GM23248 (cell line): ENCODE measurements at regions not wholly inside any gene's neighbourhood (a gene's known extent, or its start where the extent isn't known, plus 50 kb on each side); places are given as distances from the start of the nearest gene placed in this dataset.

ENCODE experiments used
- DNase-seq: peaks from one replicate; pipeline ENCODE4 v3.0.0-alpha.2; 2015
- H2AFZ ChIP-seq: fragments of 200-600 bp; sonication (generic); 2 replicates; pipeline ENCODE4 v1.6.1; 2016; ENCODE audit warnings: antibody characterized with exemption
- H3F3A ChIP-seq: fragments of 200-600 bp; sonication (generic); 2 replicates; pipeline ENCODE4 v1.6.1; 2016; ENCODE audit warnings: mild to moderate bottlenecking, antibody characterized with exemption, mixed run types; ENCODE audit not compliant: insufficient read depth
- H3K27ac ChIP-seq: fragments of 200-600 bp; sonication (generic); 2 replicates; pipeline ENCODE4 v1.5.1; 2016; ENCODE audit warnings: mild to moderate bottlenecking
- H3K27me3 ChIP-seq: fragments of 200-600 bp; sonication (generic); replicated peaks from 2 replicates; pipeline ENCODE4 v1.6.1; 2016; ENCODE audit warnings: mild to moderate bottlenecking; ENCODE audit not compliant: insufficient read depth
- H3K36me3 ChIP-seq: fragments of 200-600 bp; sonication (generic); 2 replicates; pipeline ENCODE4 v1.6.1; 2016; ENCODE audit warnings: low read depth, mild to moderate bottlenecking
- H3K4me1 ChIP-seq: fragments of 200-600 bp; sonication (generic); 2 replicates; pipeline ENCODE4 v1.6.1; 2016; ENCODE audit warnings: mild to moderate bottlenecking; ENCODE audit not compliant: insufficient read depth
- H3K4me2 ChIP-seq: fragments of 200-600 bp; sonication (generic); one replicate; pipeline ENCODE4 v1.6.1; 2016; ENCODE audit warnings: mild to moderate bottlenecking; ENCODE audit not compliant: unreplicated experiment
- H3K4me3 ChIP-seq: fragments of 200-600 bp; sonication (generic); 2 replicates; pipeline ENCODE4 v1.5.1; 2016; ENCODE audit warnings: mild to moderate bottlenecking
- H3K79me2 ChIP-seq: fragments of 200-600 bp; sonication (generic); 2 replicates; pipeline ENCODE4 v1.6.1; 2016; ENCODE audit warnings: mild to moderate bottlenecking; ENCODE audit not compliant: insufficient read depth
- H3K9ac ChIP-seq: fragments of 200-600 bp; sonication (generic); 2 replicates; pipeline ENCODE4 v1.6.1; 2016; ENCODE audit warnings: mild to moderate bottlenecking
- H3K9me2 ChIP-seq: fragments of 200-600 bp; sonication (generic); 2 replicates; pipeline ENCODE4 v1.6.1; 2016; ENCODE audit warnings: mixed run types, mild to moderate bottlenecking, moderate library complexity; ENCODE audit not compliant: insufficient read depth
- H3K9me3 ChIP-seq: fragments of 200-600 bp; sonication (generic); one replicate; pipeline ENCODE4 v1.6.1; 2017; ENCODE audit warnings: low read depth
- H4K20me1 ChIP-seq: fragments of 200-600 bp; sonication (generic); 2 replicates; pipeline ENCODE4 v1.6.0; 2016; ENCODE audit not compliant: insufficient read depth
- EZH2 ChIP-seq: fragments of 200-600 bp; sonication (generic); IDR thresholded peaks from 2 replicates; pipeline ENCODE4 v1.6.1; 2018; ENCODE audit warnings: antibody characterized with exemption, mild to moderate bottlenecking; ENCODE audit not compliant: insufficient read depth, poor library complexity, severe bottlenecking
- EZH2phosphoT487 ChIP-seq: fragments of 200-600 bp; sonication (generic); IDR thresholded peaks from 2 replicates; pipeline ENCODE4 v1.6.1; 2018; ENCODE audit warnings: antibody characterized with exemption, moderate library complexity, mild to moderate bottlenecking, low read depth; ENCODE audit not compliant: insufficient read depth
- WGBS, 2 experiments: methylation state at CpG; one replicate each; pipeline ENCODE4 v1.1.6; 2015 to 2017; ENCODE audit warnings: low lambda C conversion rate in 2 of 2, low coverage in 1 of 2; ENCODE audit errors: missing lambda C conversion rate in 2 of 2; 5-methylcytosine and 5-hydroxymethylcytosine counted together
- in situ Hi-C: fragments of 300-500 bp; cut with MboI; formaldehyde crosslinking; loops from 2 replicates; pipeline ENCODE4 v1.15.0; 2020

DNA sequence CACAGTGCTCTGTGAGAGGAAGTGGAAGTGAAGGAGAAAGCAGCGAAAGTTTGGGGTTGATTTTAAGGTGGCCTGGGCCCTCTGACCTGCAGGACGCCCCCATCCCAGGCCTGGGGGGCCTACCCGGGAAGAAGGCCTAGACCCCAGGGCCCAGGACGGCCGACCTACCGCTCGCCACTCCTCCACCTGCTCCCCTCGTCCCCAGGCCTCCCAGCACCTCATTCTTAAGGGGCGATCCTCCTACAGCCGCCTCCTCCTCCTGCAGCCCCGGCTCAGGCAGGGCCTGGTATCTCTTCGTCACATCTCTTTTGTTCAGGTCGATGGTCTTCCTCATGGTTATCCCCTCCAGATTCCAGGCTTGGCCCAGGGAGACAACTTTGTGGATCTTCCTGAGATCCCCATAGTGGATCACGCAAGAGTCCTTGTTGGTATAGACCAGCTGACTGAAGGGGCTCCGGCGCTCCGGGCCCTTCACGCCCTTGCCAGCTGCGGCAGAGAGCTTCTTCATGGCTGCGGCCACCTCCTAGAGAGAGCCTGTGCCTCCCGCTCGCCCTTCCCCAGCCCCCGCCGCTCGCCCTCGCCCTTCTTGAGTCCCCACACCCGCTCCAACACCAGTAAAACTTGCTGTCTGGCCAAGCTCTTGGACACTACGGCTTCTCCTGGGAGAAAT is 117.5 kb downstream of the OR13A1 start:
- Histone ChIP-seq H2AFZ (no peak overlapping the region), H4K20me1 (no peaks in the 10 kb centered on the region), H3K4me2 (no peak overlapping the region), H3K4me1 (no peaks in the 10 kb centered on the region), H3K9ac (no peak overlapping the region), H3K27me3 (peaks cover 14% of the 10 kb centered on the region; the same call in 1 of the 2 replicates), H3K9me2 (no peaks in the 10 kb centered on the region), H3K4me3 (no peak overlapping the region), H3K27ac (no peak overlapping the region), H3K79me2 (no peaks in the 10 kb centered on the region), H3K9me3 (no peaks in the 10 kb centered on the region), H3K36me3 (no peaks in the 10 kb centered on the region), H3F3A (no peaks in the 10 kb centered on the region)
- 72% methylated on average over 16 to 28 of the region's 28 CpGs for WGBS, 2 experiments
- DNase-seq = no peak
- TF ChIP-seq EZH2phosphoT487 = no peak
- no peak for TF ChIP-seq EZH2
- in situ Hi-C loops = no loop called here

DNA sequence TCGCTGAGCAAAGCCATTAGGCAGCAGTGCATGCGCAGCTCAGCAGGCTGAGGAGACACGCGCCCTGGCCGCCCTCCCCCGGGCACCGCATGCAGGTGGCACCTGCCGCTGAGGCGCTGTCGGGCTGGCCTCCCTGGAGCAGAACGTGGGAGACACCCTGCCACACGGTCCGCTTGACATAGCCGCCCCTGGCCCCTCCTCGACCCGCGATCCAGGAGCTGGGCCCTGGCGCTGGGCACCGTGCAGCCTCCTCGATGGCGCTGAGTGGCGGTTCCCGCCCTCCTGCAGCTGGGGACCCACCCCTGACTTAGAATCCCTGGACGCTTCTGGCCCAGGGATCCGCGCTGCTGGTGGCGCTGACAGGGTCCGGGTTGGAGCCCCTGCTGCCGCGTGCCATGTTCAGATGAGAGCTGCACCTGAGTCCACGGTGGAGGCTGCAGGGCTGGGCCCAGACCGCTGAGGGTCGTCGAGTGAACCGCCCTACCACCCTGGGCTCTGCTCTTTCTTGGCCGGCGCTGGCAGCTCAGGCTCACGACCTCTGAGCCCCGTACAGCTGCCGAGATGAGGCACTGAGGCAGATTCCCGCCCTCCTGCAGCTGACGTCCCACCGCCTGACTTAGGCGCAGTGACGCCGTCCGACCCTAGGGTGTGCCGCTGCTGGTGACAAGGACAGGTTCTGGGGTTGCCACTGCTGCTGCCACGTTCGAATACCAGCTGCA is 116.8 kb downstream of the OR13A1 start:
- Histone ChIP-seq H2AFZ (no peak overlapping the region), H3K9me3 (no peaks in the 10 kb centered on the region), H3K79me2 (no peaks in the 10 kb centered on the region), H3K4me1 (no peaks in the 10 kb centered on the region), H3K9ac (no peak overlapping the region), H3K4me3 (no peak overlapping the region), H3K4me2 (no peak overlapping the region), H3K36me3 (no peaks in the 10 kb centered on the region), H3F3A (no peaks in the 10 kb centered on the region), H3K9me2 (no peaks in the 10 kb centered on the region), H3K27ac (no peak overlapping the region), H4K20me1 (no peaks in the 10 kb centered on the region), H3K27me3 (peaks cover 17% of the 10 kb centered on the region; the same call in 1 of the 2 replicates)
- TF ChIP-seq EZH2 = no peak
- no peak for TF ChIP-seq EZH2phosphoT487
- in situ Hi-C loops = no loop called here
- WGBS, 2 experiments = 29 to 33% methylated on average over 38 to 40 of the region's 50 CpGs
- DNase-seq = no peak

DNA sequence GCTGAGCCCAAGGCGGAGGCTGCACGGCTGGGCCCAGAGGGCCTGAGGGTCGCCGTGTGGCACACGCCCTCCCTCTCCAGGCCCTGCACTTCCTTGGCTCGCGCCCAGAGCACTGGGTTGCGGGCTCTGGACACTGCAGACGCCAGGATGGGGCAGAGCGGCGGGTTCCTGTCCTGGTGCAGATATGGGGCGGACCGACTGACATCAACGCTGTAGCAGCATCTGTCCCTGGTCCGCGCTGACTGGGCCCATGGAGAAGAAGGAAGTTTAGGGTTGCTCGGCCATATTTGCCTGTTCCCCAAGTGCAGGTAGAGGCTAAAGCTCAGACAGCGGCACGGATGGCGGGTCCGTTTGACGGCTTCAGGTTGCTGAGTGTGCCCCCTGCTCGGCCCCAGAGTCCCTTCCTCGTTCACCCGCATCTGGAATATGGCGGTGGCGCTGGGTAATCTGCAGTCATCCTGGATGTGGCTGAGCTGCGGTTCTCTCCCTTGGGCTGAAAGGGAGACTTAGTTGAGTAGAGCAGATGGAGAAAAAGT is 116.1 kb downstream of the OR13A1 start:
- Histone ChIP-seq H3K9ac (no peak overlapping the region), H3K4me1 (no peaks in the 10 kb centered on the region), H4K20me1 (no peaks in the 10 kb centered on the region), H3K27ac (no peak overlapping the region), H3K36me3 (no peaks in the 10 kb centered on the region), H3K4me3 (no peak overlapping the region), H3K9me2 (no peaks in the 10 kb centered on the region), H2AFZ (no peak overlapping the region), H3K27me3 (peaks cover 19% of the 10 kb centered on the region; the same call in 1 of the 2 replicates), H3K9me3 (no peaks in the 10 kb centered on the region), H3F3A (no peaks in the 10 kb centered on the region), H3K4me2 (no peak overlapping the region), H3K79me2 (no peaks in the 10 kb centered on the region)
- no peak for TF ChIP-seq EZH2phosphoT487
- TF ChIP-seq EZH2 = no peak
- 39 to 44% methylated on average over 28 of the region's 28 CpGs for WGBS, 2 experiments
- no peak for DNase-seq
- in situ Hi-C loops = no loop called here

DNA sequence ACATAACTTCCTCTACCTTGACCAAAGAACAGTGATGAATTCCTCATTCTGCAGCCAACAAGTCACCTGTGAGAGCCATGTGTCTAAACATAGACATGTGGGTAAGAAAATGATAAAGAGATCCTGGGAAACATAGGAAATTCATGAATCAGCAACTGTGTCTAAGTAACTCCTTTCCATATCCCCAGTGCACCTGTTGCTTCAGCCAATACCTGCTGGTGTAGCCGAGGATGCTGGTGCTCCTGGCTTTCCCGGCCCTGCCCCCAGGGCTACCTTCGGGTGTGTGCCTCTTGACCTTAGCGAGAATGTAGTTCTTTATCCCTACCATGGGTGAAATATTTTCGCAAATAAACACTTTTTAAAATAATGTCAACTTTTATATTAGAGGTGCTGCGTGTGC is 114.1 kb downstream of the OR13A1 start:
- no peak overlapping the region for H3K4me3 ChIP-seq
- DNase-seq = no peak
- H3K27ac ChIP-seq = no peak overlapping the region
- peaks cover 19% of the 10 kb centered on the region; the same call in 1 of the 2 replicates for H3K27me3 ChIP-seq
- no peaks in the 10 kb centered on the region for H3K36me3 ChIP-seq
- H3K79me2 ChIP-seq = no peaks in the 10 kb centered on the region
- H3F3A ChIP-seq = no peaks in the 10 kb centered on the region
- no peaks in the 10 kb centered on the region for H3K9me3 ChIP-seq
- H3K9ac ChIP-seq = no peak overlapping the region
- H3K4me2 ChIP-seq = no peak overlapping the region
- no peak overlapping the region for H2AFZ ChIP-seq
- TF ChIP-seq EZH2 = no peak
- TF ChIP-seq EZH2phosphoT487 = no peak
- no peaks in the 10 kb centered on the region for H4K20me1 ChIP-seq
- no peaks in the 10 kb centered on the region for H3K4me1 ChIP-seq
- in situ Hi-C loops = no loop called here
- 45 to 53% methylated on average over 6 of the region's 6 CpGs for WGBS, 2 experiments
- no peaks in the 10 kb centered on the region for H3K9me2 ChIP-seq
